C1 segment of cervical spinal cord (tissue), 14 donors: ENCODE measurements at regions not wholly inside any gene's neighbourhood (a gene's known extent, or its start where the extent isn't known, plus 50 kb on each side); places are given as distances from the start of the nearest gene placed in this dataset.
A peak's percentile ranks its signal among the peaks of the same experiment; 100 is the strongest.

Experiments used
- DNase-seq, 14 donors: peaks; one replicate each; lab custom pipeline; 2025; lab: John Stamatoyannopoulos, UW

DNA sequence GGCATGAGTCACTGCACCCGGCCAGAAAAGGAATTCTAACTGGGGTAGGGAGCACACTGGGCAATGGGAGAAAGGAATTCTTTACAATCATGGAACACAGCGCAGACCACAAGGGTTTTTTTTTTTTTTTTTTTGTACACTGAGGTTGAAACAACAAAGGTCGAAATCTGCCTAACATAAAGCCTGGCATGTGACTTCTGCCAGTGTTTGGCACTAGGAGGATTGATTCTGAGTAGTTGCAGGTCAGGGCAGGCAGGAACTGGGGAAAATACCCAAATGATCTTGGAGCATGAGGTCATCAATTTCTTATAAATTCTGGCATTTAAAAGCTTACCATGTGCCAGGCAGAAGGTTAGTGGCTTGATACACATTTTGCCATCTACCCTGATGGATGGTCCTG, 202.0 kb upstream of the SNX19 start:
- DNase-seq = no peak

DNA sequence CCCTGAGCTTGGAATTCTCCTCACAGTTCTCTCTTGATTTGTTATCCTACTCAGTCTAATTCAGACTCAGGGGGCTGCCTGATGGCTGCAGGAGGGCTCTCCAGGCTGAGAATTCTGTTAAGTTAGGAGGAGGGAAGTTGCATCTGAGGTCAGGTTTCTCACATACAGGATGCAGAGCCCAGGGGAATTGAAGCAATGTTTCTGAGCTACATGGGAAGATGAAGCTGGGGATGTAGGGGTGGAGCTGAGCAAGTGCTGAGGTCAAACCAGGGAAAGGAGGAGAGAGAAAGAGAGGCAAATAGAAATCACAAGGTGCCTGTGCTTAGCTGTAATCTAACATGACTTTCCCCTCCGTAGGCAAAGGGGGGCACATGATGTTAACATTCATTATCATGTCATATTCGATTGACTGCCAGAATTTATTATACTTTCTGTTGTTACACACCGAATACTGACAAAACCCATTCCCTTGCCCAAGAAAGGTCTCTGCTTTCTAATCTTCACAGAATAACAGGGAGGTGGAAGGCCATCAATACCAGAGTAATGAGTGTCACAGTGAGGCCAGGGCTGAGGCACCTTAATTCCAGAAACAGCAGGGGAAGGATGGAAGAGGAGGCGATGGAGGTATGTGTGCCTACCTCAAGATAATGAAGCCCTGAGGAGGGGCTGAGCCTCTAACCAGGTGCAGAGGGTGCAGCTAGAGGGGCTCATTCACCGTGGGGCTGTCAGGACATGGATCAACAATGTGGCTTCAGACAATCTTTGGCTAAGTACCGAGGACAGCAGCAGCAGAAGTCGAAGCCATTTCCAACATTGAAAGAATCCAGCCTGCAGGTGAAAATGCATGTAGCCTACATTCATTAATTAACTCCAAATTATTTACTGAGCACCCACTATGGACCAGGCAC, 205.4 kb upstream of the SNX19 start:
- no peak for DNase-seq

DNA sequence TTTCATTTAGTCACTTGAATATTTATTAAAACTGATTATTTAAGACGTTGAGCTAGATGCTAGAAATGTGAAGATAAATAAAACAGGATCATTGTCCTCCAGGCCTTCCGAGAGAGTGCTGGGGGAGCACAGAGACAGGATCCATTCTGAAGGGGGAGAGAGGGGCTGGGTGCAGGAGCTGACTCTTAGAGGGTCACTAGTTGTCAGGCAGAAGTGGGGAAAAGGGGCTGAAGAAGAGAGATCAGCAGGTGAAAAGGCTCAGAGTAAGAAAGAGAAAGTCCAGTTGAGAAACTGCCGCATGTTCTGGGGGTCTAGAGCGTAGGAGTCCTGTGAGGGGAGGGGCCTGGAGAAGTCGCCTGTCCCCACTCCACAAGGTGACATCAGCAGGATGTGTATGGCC, 206.2 kb upstream of the SNX19 start:
- DNase-seq = no peak

DNA sequence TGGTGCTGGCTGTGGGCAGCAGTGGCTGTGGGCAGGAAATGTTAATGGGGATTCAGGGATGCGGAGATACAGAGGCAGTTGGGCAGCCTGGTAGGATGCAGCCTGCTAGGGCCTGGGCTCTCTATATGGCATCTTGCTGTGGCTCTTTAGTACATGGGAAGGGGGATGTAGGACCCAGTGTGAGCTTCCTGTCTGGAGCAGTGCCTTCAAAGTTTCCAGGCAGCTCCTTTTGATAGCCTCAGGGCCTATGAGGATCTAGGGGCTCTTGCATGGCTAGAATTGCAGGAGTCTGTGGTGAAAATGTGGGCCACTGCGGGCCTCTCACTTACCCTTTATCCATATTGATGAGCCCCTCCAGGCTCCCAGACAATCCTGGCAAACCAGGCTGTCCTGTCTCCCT, 213.2 kb upstream of the SNX19 start:
- no peak for DNase-seq

DNA sequence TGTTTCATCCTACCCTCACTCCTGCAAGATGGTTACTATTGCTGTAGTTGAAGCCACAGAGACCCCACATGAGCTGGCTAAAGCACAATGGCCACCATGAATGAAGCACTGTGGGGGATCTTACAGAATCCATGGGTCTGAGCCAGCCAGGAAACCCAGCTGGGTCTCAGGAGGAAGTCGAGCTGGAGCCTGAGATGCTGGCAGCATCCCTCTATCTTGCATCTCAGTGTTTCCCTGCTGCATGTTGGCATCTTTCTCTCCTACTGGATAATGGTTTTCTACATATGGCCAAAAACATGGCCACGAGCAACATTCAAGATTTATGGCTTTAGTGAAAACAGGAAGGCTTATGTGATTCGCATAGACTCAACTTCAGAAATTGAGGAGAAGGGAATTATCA, 219.3 kb upstream of the SNX19 start:
- no peak for DNase-seq

DNA sequence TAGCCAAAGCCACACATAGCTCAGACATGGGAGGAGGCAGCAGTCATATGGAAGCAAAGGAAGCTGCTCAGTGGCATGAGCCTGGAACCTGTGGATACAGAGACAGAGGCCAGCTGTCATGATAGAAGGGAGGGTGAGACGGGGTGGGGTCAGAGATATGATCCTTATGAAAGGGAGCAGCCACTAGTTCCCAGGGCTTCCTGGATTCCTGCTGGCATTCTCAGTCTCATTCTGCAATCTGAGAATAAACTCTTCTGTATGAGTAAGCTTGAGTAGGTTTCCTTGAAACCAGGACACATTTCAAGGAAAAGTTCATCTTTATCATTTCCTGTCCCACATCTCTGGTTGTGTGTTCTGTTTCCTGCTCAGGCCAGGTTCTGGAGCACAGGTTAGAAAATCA, 220.2 kb upstream of the SNX19 start:
- no peak for DNase-seq

DNA sequence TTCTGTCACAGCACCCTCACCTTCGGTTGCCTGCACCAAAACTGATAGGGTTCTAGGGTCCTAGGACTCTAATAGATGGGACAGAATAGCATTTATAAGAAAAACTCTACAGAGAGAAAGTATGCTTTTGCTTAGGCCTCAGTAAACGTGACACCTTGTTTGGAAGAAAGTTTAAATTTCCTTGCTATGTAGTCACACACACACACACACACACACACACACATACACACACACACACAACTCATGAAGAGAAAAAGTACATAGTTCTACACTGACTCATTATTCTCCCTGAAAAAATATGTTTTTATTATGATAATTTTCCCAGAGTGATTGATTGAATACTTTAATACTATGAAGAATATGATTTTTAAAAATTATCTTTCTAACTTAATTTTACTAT, 220.8 kb upstream of the SNX19 start:
- no peak for DNase-seq

DNA sequence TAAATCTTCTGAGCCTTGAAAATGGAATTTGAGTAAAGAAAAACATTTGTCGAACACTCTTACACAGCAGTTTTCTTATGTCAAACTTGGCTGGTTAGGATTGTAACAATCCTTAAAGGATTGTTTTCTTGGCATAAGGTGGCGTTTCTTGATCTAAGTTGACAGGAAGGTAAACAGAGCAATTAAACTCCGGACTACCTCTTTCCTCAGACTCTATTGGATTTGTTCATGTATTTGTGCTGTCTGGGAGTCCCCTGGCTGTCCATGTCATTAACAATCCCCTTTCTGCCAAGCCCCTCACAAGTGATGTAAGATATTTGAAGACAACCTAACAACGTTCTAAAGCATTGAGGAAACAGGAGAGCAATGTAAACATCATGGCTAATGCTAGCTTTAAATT, 222.5 kb upstream of the SNX19 start:
- DNase-seq = no peak

DNA sequence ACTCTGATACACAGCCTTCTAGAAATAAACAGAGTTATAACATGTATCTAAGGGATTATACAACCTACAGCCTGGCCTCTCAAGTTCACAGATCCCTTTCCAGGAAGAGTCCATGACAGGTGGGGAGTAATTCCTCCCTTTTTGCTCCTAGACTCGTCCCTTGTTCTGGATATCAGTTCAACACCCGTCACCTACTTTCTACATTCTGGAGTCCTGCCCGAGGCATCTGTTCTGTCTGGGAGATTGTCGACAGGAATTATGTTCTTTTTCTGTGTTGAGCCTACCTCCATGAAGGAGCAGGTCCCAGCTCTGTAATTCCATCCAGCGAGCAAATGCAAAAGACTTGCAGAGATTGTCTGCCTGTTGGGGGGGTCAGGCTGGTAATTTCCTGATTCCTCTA, 224.6 kb upstream of the NTM start:
- peak in 1 of 14 donors; percentile 42 for DNase-seq

DNA sequence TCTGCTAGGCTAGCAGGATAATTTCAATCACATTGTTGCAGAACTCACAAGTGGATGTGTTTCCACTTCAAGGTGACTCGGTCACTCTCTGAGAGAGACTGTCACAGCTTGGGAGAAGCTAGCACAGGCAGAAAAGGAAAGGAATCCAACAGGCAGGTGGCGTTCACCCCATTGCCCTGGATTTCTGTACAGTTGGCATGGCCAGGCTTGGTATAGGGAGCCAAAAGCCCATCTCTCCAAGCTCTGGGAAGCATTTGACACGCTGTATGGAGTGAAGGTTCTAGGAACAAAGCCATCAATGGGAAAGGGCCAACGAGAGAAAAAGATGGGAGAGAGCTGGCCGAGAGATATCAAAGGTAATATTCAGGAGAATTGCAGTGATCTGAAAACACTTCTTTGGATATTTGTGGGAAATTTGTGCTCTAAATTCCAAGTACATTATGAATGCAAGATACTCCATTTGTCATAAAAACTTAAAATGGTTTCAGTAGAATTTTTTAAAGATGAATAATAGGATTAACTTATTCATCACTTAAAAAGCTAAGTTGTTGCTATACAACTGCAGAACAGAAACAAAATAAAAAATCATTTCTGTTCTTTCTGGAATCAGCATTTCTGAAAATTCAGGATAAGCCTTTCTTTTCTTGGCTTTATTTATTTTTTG, 223.5 kb upstream of the NTM start:
- peak in 2 of 14 donors; percentile 10 to 84 for DNase-seq

DNA sequence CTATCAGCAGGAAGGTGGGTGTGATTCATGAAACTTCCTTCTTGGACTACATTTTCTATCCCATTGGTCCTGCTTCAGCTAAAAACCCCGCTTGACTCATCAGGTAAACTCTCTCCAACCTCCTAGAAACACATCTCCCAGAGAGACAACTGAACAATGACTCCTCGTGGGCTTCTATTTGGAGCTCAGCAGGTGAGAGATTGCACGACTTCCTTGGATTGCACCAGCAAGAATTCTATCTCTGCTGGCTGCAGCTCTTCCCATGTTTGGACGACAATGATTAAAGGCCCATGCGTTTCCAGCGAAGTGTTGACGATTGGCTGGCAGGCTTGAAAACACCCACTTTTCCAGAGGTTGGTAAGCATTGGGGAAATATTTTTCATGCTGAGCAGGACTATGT, 216.1 kb upstream of the NTM start:
- DNase-seq = no peak

DNA sequence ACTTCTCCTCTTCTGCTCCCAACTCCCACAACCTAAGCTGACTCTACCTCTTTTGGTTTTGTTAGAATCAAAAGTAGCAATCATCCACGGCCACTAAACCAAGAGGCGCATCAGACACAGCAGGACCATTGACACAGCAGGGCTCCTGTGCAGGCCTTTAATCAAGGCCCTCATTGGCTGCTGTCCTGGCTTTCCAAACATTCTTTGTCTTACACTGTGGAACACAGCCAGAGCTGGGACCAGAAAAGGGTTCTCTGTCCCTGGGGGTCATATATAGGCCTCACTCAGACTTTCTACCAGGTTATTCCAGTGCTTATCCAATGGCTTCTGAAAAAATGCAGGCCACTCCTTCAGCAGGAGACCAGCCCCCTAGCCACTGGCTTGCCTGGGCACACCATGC, 212.7 kb upstream of the NTM start:
- DNase-seq = peak in 6 of 14 donors; percentile 4 to 27 (median 10)

DNA sequence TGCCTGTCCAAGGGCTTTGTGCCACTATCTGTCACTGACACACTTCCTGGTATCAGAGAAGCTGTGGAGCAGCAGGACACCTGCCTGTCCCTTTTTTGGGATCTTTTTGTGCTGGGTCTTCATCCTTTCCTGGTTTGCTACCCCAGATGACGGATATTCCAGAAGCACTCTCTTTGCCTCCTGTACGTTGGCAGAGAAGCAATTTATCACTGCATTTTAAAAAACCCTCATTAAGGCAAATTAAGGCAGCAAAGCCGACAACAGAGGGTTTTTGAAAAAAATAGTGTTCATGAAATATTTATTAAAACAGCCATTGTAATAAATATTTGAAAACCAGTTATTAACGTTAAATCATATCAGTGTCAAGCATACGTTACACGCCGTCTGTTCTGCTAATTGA, 209.6 kb upstream of the NTM start:
- DNase-seq = no peak

DNA sequence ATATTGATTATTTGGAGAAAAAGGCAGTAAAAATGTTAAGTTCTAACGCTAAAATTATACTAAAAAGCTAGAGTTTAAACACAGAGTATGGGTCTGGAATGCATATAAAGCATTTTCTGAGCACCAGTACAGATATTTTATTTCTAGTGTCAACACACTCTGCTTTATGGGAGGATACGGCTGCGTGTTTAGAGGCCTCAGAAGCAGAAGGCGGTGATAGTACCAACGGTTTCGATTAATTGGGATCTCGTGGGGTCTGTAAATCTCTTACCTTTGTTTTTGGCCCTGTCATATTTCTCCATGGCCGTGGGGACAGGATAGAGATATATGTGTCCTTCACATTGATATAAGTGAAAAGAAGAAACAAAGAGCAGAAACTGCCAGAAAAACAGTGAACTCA, 206.8 kb upstream of the NTM start:
- no peak for DNase-seq

DNA sequence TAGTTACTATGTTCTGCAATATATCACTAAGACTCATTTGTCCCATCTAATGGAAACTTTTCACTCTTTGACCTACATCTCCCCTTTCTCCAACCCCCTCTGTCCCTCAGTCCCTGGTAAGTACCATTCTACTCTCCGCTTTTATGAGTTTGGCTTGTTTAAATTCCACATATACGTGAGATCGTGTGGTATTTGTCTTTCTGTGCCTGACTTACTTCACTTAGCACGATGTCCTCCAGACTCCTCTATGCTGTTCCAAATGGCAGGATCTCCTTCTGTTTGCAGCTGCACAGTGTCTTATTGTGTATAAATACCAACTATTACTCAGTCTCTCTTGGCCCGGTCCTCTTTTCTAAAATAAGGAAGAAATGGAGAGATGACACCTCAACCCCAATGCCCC, 205.4 kb upstream of the NTM start:
- no peak for DNase-seq

DNA sequence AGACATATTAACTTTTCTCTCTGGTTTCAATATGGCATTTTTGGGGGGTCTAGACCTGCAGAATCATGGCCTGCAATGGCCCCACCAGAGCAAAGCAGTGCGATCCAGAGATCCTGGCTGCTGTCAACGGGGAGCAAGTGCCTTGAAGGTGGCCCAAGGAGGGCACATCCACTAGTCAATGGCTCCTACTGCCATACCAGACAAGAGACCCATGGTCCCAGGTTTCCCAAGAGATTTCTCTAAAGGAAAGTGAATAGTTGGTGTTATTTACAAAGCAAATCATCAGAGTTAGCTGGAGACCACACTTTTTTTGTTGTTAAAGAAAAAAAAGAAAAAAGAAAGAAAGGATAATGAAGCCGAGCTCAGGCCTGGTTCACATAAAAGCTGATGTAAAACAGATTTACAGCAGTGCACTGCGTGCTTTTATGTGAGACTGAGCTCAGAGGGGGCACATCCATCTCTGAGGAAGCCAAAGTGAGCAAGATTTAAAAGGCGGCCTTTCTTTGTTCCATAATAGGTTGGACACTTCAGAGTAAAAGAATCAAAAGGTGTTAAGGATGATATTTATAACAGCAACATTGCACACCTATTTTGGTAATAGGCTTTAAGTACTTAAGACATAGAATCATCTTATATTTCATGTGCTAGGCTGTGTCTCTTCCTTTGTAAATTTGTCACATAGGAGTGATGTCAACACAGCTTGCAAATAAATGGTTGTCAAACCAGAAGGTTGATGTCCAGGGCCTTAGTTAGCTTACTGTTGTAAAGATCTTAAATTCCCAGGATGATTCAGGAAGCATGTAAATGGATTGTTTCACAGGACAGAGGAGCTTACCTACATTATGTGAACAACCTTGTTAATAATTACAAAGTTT, 201.3 kb upstream of the NTM start:
- no peak for DNase-seq

DNA sequence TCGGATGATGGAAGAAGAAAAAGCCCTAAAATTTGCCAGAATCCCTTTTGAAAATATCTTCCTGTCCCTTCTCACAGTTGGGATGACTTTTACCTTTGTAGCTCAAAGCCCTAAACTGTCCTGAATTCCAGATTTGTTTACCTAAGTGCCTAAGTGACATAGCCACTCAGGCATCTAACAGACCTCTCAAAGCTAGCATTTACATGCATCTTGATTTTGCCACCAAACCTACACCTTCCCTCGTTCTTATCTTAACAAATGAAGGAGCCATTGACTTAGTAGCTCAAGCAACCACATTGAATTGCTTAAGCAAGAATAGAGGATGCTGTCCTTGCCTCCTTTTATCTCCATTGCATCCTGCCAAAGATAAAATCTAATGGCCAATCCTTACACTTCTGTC, 198.4 kb upstream of the NTM start:
- no peak for DNase-seq

DNA sequence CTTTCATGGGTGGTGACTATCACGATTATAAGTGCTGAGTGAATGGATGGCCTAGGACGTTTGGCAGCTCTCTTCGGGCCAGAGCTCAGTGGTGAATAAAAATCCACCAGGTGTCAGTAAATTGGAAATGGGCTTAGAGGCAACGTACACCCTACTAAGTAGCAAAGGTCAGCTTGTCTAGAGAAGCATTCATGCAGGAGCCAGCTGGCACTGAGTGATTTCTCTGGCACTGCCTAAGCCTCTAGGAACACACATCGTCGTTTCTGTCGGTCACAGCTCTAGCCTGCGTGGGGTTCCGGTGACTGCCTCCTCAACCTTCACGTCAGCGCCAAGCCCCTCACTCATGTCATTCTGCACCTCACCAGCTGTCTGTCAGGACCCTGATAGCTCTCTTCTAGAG, 192.4 kb upstream of the NTM start:
- no peak for DNase-seq

DNA sequence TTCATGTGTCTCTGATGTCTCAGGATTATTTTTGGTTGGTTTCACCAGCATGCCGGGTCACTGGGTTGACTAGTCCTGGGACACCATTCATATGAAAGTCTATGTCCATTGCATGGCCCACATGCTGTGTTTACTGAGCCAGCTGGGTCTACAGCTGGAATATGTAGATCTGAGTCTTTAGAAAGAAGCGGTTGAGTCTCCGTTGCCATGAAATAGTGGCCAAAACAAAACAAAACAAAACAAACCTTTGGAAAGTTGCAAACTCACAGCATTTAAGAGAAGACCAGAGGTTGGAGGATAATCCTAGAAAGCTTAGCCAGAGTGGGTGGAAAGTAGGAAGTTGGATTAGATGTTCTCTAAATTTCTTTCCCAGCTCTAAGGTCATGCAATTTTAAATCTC, 191.8 kb upstream of the NTM start:
- no peak for DNase-seq

DNA sequence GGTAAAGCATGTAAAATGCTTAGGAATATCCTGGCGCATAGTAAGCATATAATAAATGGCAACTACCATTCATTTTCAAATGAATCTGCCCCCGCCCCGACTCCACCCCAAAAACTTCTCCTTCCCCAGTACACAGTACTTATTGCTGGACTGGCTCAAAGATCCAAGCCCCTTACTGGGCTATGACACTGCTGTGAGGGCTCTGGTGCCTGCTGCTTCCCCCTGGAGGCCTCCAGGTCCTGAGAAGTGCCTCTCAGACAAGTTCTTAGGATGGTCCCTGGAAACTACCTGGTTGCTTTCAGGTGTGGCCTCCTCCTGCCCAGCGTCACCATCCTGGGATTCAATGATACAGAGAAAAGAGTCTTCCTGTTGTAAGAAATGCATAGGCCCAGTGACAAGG, 190.6 kb upstream of the NTM start:
- no peak for DNase-seq

DNA sequence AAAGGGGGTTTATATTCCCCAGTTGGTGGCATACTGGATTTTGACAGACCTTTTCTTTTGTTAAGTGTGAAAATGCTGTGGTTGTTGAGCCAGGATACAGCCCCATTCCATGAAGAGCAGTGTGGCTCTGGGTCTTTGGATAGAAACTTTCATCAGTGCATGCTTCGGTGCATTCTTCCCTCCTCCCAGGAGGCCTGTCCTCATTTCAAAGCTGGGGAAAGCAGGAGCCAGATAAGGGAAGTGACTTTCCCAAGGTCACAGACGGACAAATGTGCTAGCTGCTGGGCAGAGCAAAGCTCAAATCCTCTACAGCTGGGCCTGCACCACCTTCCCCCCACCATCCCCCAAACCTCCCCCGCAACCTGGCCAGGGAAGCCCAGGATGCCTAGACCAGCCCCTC, 184.5 kb upstream of the NTM start:
- DNase-seq = no peak

DNA sequence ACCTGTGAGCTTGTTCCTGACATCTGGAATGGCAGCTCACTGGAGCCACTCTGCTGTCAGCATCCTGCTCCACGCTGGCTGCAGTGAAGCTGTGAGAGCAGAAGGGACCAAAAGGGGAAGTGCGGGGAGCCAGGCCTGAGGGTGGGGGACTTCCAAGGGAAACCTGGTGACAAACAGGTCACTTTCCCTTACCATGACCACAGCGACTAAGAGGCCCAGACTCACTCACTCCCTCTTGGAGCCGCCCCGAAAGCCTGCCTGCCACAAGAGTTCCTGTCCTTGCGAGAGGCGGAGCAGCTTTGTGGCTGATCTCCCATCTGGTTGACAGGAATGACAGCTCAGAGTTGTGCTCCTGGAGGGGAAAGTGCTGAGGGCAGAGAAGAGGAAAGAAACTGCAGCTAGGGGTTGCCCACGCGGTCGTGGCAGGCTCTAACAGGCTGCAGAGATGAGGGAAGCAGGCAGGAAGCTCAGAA, 183.8 kb upstream of the NTM start:
- DNase-seq = no peak
